ENCODE measurements at regions not wholly inside any gene's neighbourhood (a gene's known extent, or its start where the extent isn't known, plus 50 kb on each side); places are given as distances from the start of the nearest gene placed in this dataset.

DNA sequence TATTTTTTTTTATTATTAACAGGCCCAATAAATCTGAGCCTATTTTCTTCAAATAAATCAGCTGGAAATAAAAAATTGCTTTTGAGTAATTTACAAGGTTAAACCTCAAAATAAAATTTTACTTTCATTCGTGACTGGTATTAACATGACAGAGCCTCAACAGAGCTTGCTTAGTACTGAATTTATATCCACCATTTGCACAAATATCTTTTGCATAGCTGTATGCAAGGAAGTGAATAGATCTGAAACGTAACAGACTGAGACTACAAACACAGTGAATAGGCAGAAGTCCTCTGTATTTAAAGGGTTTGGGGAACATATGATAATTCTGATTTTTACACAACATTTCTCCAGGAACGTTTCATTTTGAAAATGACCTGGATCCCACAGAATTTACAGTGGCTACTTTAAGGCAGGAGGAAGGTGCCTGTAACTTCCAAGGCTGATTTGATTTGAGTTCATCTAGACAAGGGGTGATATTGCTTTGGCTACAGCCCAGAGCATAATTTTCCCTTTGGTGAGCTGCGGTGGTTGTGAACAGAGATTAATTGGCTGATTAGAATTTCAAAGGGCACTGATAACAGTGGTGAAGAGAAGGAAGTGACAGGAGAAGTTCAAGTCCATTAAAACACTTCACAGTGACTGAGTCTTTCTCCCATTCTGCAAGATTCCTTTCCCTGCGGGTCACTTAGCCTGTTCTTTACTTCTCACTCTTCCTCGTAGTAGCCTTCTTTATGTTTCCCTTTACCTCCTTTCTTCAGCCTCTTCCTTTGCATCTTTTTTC, 121.2 kb upstream of the SASH1 start:
- Histone ChIP-seq H3K9ac (ENCODE audit: low read length) (no peak overlapping the region), H3K4me1 (ENCODE audit: control insufficient read depth in 1 of 2, insufficient read depth in 2 of 2, low read length in 2 of 2) (no peaks in the 10 kb centered on the region; a peak in 1 of 4 replicates), H3K27ac (ENCODE audit: low read depth, low read length) (no peak overlapping the region), H3K9me3 (ENCODE audit: control insufficient read depth in 1 of 2, insufficient read depth in 1 of 2, low read depth in 1 of 2, low read length in 2 of 2) (no peaks in the 10 kb centered on the region), H3K79me2 (ENCODE audit: insufficient read depth, low read length) (no peaks in the 10 kb centered on the region), H2AFZ (ENCODE audit: low read depth, low read length, poor library complexity, severe bottlenecking) (no peak overlapping the region), H3K9me2 (ENCODE audit: insufficient read depth) (no peaks in the 10 kb centered on the region), H3K27me3 (ENCODE audit: insufficient read depth, low read length) (0 out of 2 replicates have a peak, but pooled peaks cover 7% of the 10 kb centered on the region), H3K36me3 (ENCODE audit: control insufficient read depth in 1 of 2, insufficient read depth in 2 of 2, low read length in 2 of 2) (no peaks in the 10 kb centered on the region), H4K20me1 (ENCODE audit: insufficient read depth) (no peaks in the 10 kb centered on the region), H3K4me3 (replicated peaks in 1 of 2; ENCODE audit: low read depth in 1 of 2, low read length in 2 of 2) (no peak overlapping the region), H3K4me2 (ENCODE audit: low read length) (peak overlapping the region; percentile 0; the same call in 1 of the 2 replicates)
- no peak for DNase-seq (ENCODE audit: low read depth, low spot score)
- intact Hi-C loops (cut with micrococcal nuclease): no loop called here
- no TSS peak for BruUV-seq (replicated peaks)
- ChIA-PET CTCF (no interaction called here), RAD21 (ENCODE audit: low non-redundant PET in 1 of 2, low total read pairs in 2 of 2, uncharacterized antibody in 2 of 2, unreplicated experiment in 2 of 2) (no interaction called here), POLR2A (no interaction called here)
- no peak for TF ChIP-seq SP1 (IDR thresholded peaks at IDR 0.05; ENCODE audit: low read depth)
- TF ChIP-seq ZNF274 (IDR thresholded peaks at IDR 0.05; ENCODE audit: low read depth, low read length): no peak
- no peak for ATAC-seq

DNA sequence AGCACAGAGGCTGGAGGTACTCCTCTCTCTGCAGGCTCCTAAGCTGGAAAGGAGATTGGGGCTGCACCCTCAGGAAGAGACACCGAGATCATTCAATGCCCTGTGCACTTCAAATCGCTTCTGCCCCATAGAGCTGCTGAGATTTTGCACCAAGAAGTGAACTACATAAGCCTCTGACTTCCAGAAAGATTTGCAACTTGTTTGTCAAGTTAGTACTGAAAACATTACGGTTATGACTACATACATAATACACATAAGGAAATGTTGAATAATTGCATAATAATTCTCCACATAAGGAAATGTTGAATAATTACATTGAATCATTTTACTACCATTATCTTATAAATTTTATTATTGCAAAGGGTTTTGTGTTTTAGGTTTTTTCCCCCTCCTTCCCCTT, 120.3 kb upstream of the SASH1 start:
- H3K36me3 ChIP-seq (ENCODE audit: control insufficient read depth in 1 of 2, insufficient read depth in 2 of 2, low read length in 2 of 2): no peaks in the 10 kb centered on the region
- H3K27ac ChIP-seq (ENCODE audit: low read depth, low read length): no peak overlapping the region
- ATAC-seq (no peak), DNase-seq (ENCODE audit: low read depth, low spot score) (no peak)
- TF ChIP-seq FOSL1 (IDR thresholded peaks at IDR 0.05; ENCODE audit: low read depth) (no peak), SIN3A (IDR thresholded peaks at IDR 0.05; ENCODE audit: low read depth) (no peak), EZH2 (IDR thresholded peaks at IDR 0.05) (no peak), SRF (IDR thresholded peaks at IDR 0.05; ENCODE audit: low read depth) (no peak), POLR2AphosphoS5 (IDR thresholded peaks at IDR 0.05; ENCODE audit: low read depth, low read length) (no peak), ELF1 (IDR thresholded peaks at IDR 0.05; ENCODE audit: borderline replicate concordance, low read depth) (no peak), POLR2A (IDR thresholded peaks at IDR 0.05; ENCODE audit: borderline replicate concordance, extremely low read depth, insufficient read depth, insufficient read length) (no peak), TCF7L2 (IDR thresholded peaks at IDR 0.05; ENCODE audit: borderline replicate concordance, extremely low read depth, insufficient read depth, insufficient read length) (no peak), ZFX (IDR thresholded peaks at IDR 0.05) (no peak), CBX3 (IDR thresholded peaks at IDR 0.05; ENCODE audit: low read depth) (no peak), ZNF274 (IDR thresholded peaks at IDR 0.05; ENCODE audit: low read depth, low read length) (no peak)
- TF ChIP-seq, protein P1, sequence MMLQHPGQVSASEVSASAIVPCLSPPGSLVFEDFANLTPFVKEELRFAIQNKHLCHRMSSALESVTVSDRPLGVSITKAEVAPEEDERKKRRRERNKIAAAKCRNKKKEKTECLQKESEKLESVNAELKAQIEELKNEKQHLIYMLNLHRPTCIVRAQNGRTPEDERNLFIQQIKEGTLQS (IDR thresholded peaks at IDR 0.05): no peak
- TF ChIP-seq, protein P2, sequence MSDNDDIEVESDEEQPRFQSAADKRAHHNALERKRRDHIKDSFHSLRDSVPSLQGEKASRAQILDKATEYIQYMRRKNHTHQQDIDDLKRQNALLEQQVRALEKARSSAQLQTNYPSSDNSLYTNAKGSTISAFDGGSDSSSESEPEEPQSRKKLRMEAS (IDR thresholded peaks at IDR 0.05): no peak
- no peaks in the 10 kb centered on the region for H3K9me2 ChIP-seq (ENCODE audit: insufficient read depth)
- H3K4me1 ChIP-seq (ENCODE audit: control insufficient read depth in 1 of 2, insufficient read depth in 2 of 2, low read length in 2 of 2): no peaks in the 10 kb centered on the region; a peak in 1 of 4 replicates
- H4K20me1 ChIP-seq (ENCODE audit: insufficient read depth): no peaks in the 10 kb centered on the region
- H3K9ac ChIP-seq (ENCODE audit: low read length): no peak overlapping the region
- POLR2A ChIA-PET: no interaction called here
- H3K79me2 ChIP-seq (ENCODE audit: insufficient read depth, low read length): no peaks in the 10 kb centered on the region
- H2AFZ ChIP-seq (ENCODE audit: low read depth, low read length, poor library complexity, severe bottlenecking): no peak overlapping the region
- intact Hi-C loops (cut with micrococcal nuclease): no loop called here
- H3K27me3 ChIP-seq (ENCODE audit: insufficient read depth, low read length): 0 out of 2 replicates have a peak, but pooled peaks cover 7% of the 10 kb centered on the region
- no peak overlapping the region for H3K4me3 ChIP-seq (replicated peaks in 1 of 2; ENCODE audit: low read depth in 1 of 2, low read length in 2 of 2)
- CTCF ChIA-PET: no interaction called here
- BruUV-seq (replicated peaks): no TSS peak
- RAD21 ChIA-PET (ENCODE audit: low non-redundant PET in 1 of 2, low total read pairs in 2 of 2, uncharacterized antibody in 2 of 2, unreplicated experiment in 2 of 2): no interaction called here
- no peaks in the 10 kb centered on the region for H3K9me3 ChIP-seq (ENCODE audit: control insufficient read depth in 1 of 2, insufficient read depth in 1 of 2, low read depth in 1 of 2, low read length in 2 of 2)
- no peak overlapping the region for H3K4me2 ChIP-seq (ENCODE audit: low read length)
